Eye (tissue), 1 donor: ENCODE measurements at regions not wholly inside any gene's neighbourhood (a gene's known extent, or its start where the extent isn't known, plus 50 kb on each side); places are given as distances from the start of the nearest gene placed in this dataset.
"Not testable (repeated sequence)": the region's sequence is repeated elsewhere in the genome, so short reads cannot be mapped to it uniquely, and the experiment has no call there.

ENCODE experiments used
- DNase-seq: peaks from one replicate; pipeline ENCODE4 v3.0.0-alpha.2; 2015

DNA sequence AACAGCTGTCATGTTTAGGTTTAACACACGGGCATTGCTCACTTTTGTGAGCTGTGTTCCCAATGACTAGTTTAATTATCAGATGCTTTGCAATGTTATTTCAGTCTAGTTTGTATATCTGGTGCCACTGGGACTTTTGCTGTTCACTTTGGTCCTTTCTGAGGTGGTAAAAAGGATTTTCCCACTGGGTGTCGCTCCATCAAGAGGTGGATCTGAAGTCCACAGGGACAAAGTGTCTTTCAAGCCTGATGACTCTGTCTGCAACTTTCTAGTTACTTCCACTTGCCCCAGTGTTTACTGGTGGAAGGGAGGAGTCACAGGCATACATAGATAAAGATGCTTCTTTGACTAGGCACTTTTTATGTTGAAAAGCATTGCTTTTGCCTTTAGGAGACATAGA, 242.2 kb downstream of the HGF start:
- no peak for DNase-seq

DNA sequence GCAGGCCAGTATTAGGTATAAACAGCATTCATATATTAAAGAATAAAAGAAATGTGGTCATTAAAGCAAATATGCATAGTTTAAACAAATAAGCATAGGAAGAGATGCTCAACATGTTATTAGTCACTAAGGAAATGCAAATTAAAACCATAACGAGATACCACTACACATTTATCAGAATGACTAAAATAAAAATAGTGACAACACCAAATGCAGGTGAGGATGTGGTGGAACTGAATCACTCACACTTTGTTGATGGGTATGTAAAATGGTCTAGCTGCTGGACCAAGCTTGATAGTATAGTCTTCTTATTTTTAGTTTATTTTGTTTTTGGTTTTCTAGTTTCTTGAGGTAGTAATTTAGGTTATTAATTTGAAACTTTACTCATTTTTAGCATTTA, 242.9 kb downstream of the HGF start:
- DNase-seq, result no peak

DNA sequence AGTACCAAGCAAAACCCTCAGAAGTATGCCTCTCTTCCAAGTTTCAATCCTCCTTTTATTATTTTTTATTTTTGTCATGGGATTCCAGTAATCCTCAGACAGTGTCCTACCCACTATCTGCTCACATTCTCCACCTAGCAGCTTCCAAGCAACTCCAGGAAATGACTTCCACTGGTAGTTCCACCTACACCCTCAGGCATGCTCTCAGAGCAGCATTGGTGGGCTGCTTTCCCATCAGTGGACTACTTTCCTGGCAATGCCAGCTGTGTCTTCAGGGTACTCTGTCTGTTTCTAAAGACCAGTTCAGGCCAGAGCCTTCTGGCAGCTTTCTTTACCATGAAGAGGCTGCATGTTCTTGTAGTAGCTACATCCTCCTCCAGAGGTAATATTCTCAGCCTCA, 244.0 kb downstream of the HGF start:
- DNase-seq, result no peak

- DNase-seq, result no peak
These were observed 250.0 kb downstream of the HGF start for GRCh38 chr7:81519886-81520285.

GRCh38 chr7:81516898-81517297, 252.9 kb downstream of the HGF start:
- no peak for DNase-seq

DNA sequence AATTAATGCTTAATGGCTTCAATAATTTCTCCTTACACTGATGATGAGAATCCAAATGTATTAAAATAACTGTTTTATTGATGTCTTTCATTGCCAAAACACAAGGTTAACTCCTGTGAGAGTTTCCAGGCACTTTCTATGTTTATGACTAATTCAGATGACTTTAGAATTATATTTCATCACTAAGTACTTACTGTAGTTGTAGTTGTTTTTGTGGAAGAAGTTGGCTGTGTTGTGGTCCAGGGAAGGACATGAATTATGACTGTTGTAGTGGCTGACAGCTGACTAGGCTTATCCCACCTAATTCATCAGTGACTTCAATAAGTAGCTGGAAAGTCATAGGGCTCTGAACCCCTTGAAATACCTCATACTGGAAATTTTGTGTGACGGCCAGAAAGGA, 254.8 kb downstream of the HGF start:
- DNase-seq, result no peak

- DNase-seq, result no peak
These were observed 255.3 kb downstream of the HGF start for GRCh38 chr7:81514546-81514945.

DNA sequence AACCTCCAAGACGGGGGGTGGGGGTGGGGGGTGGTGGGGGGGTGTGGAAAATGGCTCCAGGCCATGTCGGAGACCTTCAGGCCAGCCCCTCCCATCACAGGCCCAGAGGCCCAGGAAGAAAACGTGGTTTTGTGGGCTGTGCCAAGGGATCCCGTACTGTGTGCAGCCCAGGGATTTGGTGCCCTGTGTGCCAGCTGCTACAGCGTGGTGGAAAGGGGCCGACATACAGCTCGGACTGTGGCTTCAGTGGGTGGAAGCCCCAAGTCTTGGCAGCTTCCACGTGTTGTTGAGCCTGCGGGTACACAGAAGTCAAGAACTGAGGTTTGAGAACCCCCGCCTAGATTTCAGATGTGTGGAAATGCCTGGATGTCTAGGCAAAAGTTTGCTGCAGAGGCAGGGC, 259.7 kb downstream of the HGF start:
- no peak for DNase-seq

DNA sequence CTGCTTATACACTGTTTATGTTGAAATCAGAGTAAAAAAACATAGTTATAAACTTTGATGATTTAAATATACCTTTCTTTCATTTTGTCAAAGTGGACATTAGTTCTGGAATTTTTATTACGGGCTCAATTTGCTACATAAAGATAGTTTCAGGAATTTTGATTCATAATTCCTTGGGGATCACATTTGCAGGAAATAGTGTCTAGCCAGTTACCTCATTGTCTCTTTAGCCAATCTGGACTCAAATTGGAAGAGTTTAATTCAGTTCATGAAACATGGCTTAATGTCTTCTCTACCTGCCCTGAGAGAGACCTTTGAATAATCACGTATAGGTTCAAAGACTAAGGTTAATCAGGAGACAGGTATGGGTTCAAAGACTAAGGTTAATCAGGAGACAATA, 262.6 kb downstream of the HGF start:
- DNase-seq, result no peak

GRCh38 chr7:81506609-81507008, 263.2 kb downstream of the HGF start:
- no peak for DNase-seq

DNA sequence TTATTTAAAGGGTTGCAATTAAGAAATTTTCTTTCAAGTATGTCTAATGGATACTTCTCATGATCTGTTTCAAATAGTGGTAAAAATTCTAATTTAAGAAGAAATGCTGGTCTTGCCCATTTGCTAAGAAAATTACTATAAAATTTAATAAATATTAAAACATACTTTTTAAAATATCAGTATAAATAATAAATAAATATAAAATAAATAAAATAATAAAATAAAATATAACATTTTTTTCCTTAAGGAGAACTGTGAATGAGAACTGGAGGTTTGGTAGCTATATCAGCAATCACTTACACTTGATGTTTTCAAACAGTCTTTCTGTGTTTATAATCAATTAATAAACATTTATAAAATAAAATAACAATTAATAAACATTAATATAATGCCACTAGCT, 266.1 kb downstream of the HGF start:
- DNase-seq, result no peak

DNA sequence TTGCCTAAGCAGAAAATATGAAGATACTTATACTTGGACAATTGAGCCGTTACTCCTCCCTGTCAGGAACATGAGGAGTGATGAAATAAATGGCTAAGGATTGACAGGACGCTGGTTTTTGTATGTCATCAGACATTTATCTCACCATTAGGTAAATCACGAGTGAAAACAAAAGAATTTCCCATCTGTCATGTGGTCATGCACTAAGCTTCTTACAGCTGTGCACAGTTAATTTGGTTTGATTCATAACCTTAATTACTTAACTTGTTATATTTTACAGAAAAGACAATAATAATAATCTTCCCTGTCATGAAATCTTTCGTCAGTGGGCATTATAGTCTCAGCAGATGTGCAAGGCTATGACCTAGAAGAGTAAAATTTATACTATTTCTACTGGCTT, 266.5 kb downstream of the HGF start:
- DNase-seq, result peak; percentile 68

- peak; percentile 35 for DNase-seq
These were observed 268.6 kb downstream of the HGF start for GRCh38 chr7:81501220-81501619.

DNA sequence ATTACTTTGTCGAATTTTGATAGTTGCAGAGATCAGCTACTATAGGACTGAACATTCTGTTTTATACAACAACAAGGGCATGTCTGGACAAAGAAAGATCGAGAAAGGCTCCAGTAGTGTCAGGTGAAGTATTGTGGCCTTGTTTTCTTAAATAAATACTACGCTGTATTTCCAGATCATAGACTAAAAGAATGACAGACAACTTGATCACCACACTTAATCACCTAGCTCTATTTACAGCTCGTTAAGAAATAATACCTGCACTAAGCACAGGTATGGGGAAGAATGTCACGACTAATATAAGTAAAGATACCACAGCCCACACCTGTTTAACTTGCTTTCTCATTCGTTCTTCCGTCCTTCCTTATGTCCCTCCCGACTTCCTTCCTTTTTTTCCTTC, 269.2 kb downstream of the HGF start:
- no peak for DNase-seq

DNA sequence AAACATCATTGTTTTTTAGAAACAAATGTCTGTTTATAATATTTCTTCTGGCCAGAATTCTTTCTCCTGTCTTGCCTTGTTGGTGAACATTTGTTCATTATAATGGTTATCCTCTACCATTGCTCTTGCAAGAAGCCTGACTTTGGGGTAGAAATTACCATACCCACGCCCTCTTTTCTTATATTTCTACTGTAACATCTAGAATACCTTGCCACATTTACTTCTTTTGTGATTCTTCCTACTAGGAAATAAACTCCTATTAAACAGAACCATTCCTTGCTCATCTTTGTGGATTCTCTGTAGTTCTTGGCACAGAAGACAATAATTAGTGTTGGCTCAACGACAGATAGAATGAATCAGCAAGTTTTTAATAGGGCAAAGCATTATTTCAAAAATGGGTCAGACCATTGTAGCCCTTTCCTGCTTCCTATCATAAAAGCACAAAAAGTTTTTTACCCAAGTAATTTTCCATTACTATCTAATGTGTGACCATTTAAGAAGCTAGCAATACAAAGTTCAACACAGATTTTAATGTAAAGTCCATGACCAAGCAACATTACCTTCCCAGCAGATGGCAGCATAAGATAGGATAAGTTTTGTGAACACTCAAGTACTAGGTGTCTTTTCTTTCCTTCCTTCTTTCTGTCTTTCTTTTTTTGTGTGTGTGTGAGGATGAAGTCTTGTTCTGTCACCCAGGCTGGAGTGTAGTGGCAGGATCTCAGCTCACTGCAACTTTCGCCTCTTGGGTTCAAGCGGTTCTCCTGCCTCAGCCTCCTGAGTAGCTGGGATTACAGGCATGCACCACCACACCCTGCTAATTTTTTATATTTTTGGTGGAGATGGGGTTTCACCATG, 270.4 kb downstream of the HGF start:
- peak; percentile 88 for DNase-seq

DNA sequence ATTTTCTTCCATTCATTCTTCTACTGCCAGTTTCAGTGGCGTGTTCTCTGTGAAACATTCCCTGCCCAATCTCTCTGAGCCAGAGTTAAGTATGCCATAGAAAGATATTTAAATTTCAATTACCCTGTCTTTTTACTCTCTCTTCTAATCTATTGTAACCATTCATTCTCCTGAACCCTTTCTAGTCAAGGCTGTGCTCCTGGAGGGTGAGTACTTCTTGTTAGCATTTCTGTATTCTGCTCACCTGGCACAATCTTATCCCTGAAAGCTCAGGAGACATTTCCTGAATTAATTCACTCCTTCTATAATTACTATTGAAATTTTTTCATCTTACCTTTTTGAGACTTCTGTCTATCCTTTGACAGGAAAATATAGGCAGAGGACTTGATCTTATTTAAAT, 271.7 kb downstream of the HGF start:
- DNase-seq, result no peak

DNA sequence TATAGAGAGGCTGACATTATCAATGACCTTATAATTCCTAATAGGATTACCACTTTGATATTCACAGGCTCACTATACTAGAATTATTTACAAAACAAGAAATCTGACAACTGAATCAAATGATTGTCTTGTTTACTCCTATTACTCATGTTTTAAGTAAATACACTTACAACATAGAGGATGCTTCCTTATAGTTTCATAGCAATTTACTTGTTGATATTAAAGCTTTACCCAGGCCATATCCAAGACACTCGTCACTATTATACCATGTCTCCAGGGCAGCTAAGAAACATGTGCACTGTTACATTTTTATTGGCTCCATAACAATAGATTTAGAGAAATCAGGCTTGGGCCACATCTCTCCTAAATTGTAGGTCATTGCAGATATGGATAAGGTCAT, 276.9 kb downstream of the HGF start:
- no peak for DNase-seq

- no peak for DNase-seq
These were observed 277.6 kb downstream of the HGF start for GRCh38 chr7:81492240-81492639.

DNA sequence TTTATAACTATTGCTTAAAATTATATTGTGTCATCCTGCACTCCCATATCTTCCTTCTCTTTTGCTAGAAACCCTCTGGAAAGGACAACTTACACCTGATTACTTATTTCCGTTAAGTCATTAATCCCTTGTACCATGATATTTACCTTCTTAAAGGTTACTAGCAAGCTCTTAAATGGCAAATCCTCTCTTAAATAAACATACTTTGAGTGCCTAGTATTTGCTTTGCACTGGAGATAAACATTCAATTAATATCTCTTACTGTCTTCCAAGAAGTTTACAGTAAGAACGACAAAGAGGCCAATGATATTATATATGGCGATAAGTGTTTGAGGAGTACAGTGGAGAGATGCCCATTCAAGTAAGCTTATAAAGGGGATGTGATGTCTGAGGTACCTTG, 278.3 kb downstream of the HGF start:
- no peak for DNase-seq

- DNase-seq, result no peak
These were observed 281.6 kb downstream of the HGF start for GRCh38 chr7:81488210-81488609.

DNA sequence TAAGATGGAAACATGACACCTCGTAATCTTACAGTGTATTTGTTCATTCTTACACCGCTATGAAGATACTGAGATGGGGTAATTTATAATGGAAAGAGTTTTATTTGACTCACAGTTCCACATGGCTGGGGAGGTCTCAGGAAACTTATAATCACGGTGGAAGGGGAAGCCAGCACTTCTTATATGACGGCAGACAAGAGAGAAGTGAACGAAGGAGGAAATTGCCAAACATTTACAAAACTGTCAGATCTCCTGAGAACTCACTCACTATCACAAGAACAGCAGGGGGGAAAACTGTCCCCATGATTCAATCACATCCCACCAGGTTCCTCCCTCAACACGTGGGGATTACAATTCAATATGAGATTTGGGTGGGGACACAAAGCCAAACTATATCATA, 282.3 kb downstream of the HGF start:
- DNase-seq, result no peak

DNA sequence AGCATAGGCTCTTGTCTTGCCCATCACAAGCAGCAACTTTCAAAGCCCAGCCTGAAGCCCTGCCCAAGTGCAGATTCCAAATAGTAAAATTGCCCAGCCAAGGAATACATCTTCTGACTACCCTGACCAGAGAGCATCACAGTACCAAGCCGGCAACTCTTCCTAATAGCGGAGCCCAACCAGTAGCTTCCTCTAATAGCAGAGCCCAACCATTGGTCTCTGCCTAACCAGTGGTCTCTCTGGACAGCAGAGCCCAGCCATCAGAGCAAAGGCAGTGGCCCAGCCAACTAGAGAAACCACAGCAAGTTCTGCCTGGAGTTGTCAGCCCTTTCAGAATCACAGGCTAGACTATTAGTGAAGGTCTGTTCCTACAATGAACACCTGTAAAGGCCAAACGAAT, 285.6 kb downstream of the HGF start:
- DNase-seq, result peak; percentile 34

- DNase-seq, result peak; percentile 39
These were observed 287.2 kb downstream of the HGF start for GRCh38 chr7:81482600-81483186.

DNA sequence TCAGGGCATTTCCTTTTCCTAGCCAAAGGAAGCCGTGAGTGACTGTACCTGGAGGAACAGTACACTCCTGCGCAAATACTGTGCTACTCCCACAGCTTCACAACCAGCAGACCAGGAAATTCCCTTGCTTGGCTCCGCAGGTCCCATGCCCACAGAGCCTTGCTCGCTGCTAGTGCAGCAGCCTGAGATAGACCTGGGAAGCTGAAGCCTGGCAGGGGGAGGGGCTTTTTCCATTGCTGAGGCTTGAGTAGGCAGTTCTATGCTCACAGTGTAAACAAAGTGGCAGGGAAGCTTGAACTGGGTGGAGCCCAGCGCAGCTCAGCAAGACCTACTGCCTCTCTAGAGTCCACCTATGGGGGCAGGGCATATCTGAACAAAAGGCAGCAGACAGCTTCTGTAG, 291.2 kb downstream of the HGF start:
- DNase-seq, result no peak

- not testable (repeated sequence) for DNase-seq
These were observed 291.6 kb downstream of the HGF start for GRCh38 chr7:81478201-81478600.
